Gastroesophageal sphincter (tissue), 3 donors: ENCODE measurements at regions not wholly inside any gene's neighbourhood (a gene's known extent, or its start where the extent isn't known, plus 50 kb on each side); places are given as distances from the start of the nearest gene placed in this dataset.

Source experiments
- EP300 ChIP-seq: sonication (generic); formaldehyde crosslinking; IDR thresholded peaks from one replicate; pipeline ENCODE4 v1.6.1; 2017; ENCODE audit warnings: antibody characterized with exemption, mild to moderate bottlenecking
- POLR2A ChIP-seq, 2 donors: fragments of 450-650 bp; IDR thresholded peaks; one replicate each; pipeline ENCODE4 v1.6.1; 2017; ENCODE audit warnings: antibody characterized with exemption in 2 of 2, mild to moderate bottlenecking in 2 of 2, moderate library complexity in 1 of 2
- TF ChIP-seq, protein P1 (sequence below), 4 experiments: fragments of 200-600 bp in 2 of 4; fragments of 450-650 bp in 2 of 4; sonication (generic) in 1 of 4; IDR thresholded peaks; one replicate each; pipeline ENCODE4 v1.5.1; 2017 to 2019; ENCODE audit warnings: antibody characterized with exemption in 4 of 4, mild to moderate bottlenecking in 2 of 4, moderate library complexity in 2 of 4

GRCh38 chr11:27848423-27848822 is 148.2 kb upstream of the BDNF start:
- TF ChIP-seq, protein P1, sequence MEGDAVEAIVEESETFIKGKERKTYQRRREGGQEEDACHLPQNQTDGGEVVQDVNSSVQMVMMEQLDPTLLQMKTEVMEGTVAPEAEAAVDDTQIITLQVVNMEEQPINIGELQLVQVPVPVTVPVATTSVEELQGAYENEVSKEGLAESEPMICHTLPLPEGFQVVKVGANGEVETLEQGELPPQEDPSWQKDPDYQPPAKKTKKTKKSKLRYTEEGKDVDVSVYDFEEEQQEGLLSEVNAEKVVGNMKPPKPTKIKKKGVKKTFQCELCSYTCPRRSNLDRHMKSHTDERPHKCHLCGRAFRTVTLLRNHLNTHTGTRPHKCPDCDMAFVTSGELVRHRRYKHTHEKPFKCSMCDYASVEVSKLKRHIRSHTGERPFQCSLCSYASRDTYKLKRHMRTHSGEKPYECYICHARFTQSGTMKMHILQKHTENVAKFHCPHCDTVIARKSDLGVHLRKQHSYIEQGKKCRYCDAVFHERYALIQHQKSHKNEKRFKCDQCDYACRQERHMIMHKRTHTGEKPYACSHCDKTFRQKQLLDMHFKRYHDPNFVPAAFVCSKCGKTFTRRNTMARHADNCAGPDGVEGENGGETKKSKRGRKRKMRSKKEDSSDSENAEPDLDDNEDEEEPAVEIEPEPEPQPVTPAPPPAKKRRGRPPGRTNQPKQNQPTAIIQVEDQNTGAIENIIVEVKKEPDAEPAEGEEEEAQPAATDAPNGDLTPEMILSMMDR (IDR thresholded peaks at IDR 0.05) = no peak
- TF ChIP-seq POLR2A (IDR thresholded peaks at IDR 0.05) (no peak), EP300 (no peak)
